GM08714 (cell line): ENCODE measurements at regions not wholly inside any gene's neighbourhood (a gene's known extent, or its start where the extent isn't known, plus 50 kb on each side); places are given as distances from the start of the nearest gene placed in this dataset.
A peak's percentile ranks its signal among the peaks of the same experiment; 100 is the strongest.

Source experiments
- H3K4me3 ChIP-seq: fragments of 200-500 bp; sonication (Bioruptor generic); 2 replicates; pipeline ENCODE4 v1.5.1; 2014; ENCODE audit warnings: mild to moderate bottlenecking, low read length, inconsistent platforms
- ZNF274 ChIP-seq: IDR thresholded peaks from 2 replicates; pipeline ENCODE4 v1.6.1; 2012; ENCODE audit warnings: mild to moderate bottlenecking, low read depth, low read length

GRCh38 chr6:27100921-27101320, 146.6 kb upstream of the PRSS16 start:
- TF ChIP-seq ZNF274 = no peak
- H3K4me3 ChIP-seq = no peak overlapping the region

DNA sequence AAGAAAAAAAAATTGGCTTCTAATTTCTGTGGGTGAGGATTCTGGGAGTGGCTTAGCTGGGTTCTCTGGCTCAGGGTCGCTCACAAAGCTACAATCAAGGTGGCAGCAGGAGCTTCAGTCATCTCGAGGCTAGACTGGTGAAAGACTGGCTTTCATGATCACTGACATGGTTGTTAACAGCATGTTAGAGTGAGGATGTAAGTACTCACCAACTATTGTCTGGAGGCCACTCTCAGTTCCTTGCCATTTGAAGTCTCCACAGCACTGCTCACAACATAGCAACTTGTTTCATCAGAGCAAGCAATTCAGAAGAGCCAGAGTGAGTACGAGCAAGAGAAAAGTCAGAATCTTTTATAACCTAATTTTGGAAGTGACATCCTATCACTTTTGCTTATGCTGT, 145.7 kb upstream of the PRSS16 start:
- H3K4me3 ChIP-seq = no peak overlapping the region
- TF ChIP-seq ZNF274 = no peak

DNA sequence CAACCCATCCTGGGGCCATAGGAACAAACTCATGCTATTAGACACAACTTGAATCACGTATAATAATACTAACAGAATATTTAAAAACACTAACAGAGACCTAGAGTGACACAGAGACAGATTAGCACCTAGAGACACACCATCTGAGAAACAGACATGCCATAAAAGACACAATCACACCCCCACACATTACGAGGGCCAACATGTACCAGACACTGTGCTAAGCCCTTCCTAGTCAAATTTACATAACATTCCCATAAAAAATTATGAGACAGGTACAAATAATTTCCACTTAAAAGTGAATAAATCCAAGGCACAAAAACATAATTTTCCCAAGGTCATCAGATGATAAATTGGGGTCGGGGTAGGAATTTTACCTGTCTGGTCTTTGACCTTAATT, 141.1 kb upstream of the PRSS16 start:
- no peak for TF ChIP-seq ZNF274
- no peak overlapping the region for H3K4me3 ChIP-seq

- TF ChIP-seq ZNF274 = no peak
- H3K4me3 ChIP-seq = no peak overlapping the region
Observed at GRCh38 chr6:27111743-27112142, 135.8 kb upstream of the PRSS16 start.

DNA sequence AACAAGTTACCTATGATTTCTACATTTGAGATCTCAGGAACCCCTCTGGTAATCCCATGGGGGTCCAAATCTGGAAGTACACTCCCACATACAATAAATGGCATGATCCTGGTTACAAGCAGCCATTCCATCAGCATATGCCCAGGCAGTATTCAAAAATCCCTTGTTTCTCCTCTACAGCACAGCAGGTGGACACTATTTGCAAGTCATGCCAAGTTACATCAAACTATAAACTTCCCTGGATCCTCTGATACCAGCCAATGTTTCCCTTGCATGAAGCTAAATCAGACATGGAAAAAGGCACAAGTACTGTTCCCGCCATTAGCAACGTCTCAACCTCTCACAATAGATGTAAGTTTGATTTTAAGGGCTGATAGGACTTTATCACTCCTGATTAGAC, 134.5 kb upstream of the PRSS16 start:
- no peak overlapping the region for H3K4me3 ChIP-seq
- TF ChIP-seq ZNF274 = no peak

DNA sequence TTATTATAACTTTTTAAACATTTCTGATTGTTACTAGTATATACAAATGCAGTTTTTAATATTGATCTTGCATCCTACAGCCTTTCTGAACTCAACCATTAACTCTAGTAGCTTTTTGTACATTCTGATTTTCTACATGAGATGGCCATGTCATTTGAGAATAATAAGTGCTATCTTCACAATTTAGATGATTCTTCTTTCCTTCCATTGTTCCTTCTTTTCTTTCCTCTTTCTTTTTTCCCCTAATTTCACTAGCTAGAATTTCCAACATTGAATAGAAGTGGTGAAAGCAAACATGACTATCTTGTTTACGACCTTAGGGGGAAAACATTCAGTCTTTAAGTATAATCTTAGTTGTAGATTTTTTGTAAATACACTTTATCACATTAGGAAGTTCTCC, 128.2 kb upstream of the PRSS16 start:
- no peak for TF ChIP-seq ZNF274
- no peak overlapping the region for H3K4me3 ChIP-seq

GRCh38 chr6:27119761-27120160, 127.7 kb upstream of the PRSS16 start:
- no peak for TF ChIP-seq ZNF274
- no peak overlapping the region for H3K4me3 ChIP-seq

DNA sequence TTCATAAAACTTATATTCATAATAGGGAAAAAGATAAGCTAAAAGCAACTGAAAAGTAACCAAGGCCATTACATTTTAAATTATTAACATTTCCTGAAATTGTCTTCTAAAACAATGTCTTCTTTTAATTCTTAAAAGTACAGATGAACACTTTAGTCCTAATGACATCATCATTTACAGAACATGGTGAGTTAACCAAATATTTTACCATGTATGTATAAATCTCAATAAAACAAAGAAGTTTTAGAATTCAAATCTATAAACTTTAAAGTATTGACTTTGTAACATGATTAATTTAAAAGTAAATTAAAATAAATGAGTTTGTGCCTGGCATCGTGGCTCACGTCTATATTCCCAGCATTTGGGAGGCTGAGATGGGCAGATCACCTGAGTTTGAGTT, 125.9 kb upstream of the PRSS16 start:
- TF ChIP-seq ZNF274 = no peak
- no peak overlapping the region for H3K4me3 ChIP-seq

DNA sequence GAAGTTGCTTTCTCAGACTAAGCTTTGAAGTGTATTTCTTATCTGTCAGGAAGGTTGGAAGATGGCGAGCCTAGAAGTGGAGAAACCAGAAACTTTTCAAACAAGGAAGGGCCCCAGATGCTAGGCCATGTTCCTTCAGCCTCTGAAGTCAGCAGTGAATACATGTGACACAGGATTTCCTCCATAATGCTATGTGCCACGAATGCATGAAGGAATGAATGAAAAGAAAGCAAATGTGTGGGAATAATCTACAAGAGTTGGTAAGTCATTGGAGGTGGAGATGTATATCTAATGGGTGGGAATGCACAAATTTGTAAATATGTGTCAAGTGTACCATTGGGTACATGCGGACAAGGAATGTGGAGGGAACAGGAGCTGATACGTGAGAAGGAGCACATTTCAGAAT, 123.2 kb upstream of the PRSS16 start:
- no peak overlapping the region for H3K4me3 ChIP-seq
- no peak for TF ChIP-seq ZNF274

DNA sequence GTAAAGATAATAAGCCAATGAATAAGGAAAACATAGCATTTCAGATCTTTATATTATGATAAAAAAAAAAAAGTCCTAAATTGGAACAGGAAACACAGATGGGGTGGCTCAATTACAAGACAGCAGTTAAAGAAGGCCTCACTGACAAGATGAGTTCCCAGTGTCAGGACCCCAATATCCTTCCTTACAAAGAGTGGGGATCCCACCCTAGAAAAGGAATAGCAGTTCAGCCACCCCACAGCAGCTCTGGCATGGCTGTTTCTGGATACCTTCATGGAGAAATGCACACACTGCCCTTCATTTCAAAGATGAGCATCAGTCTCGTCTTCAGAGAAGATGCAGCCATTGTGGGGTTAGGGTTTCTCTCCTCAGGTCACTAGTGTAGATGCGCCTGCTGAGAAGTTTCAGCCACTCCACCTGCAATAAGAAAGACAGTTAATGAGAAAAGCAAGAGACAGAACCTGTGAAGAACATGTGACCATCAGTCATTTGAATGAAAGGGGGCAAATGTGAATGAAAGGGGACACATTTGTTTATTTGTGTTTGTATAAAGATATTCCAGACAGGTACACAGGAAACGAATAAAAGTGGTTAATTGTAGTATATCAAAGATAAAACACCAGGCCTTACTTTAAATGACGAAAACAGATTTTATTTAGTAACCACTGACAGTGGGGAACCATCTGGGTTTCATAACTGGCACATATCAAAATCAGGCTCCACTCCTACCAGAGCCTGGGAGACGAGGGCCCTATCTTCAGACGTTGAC, 121.3 kb upstream of the PRSS16 start:
- H3K4me3 ChIP-seq = peak overlapping the region; percentile 54; the same call in 1 of the 2 replicates
- no peak for TF ChIP-seq ZNF274

GRCh38 chr6:27126815-27127537, 120.5 kb upstream of the PRSS16 start:
- no peak for TF ChIP-seq ZNF274
- peak overlapping the region; percentile 54 for H3K4me3 ChIP-seq

DNA sequence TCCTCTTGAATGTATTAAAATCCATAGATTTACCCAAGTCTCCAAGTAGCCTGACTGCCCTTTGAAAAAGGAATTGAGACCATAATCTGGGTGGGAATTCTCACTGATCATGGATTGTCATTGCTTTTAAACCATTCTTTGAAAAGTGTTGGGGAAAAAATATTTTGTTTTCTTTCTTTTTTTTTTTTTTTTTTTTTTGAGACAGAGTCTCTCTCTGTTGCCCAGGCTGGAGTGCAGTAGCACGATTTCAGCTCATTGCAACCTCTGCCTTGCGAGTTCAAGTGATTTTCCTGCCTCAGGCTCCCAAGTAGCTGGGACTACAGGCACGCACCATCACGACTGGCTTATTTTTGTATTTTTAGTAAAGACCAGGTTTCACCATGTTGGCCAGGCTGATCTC, 119.6 kb upstream of the PRSS16 start:
- peak overlapping the region; percentile 41 for H3K4me3 ChIP-seq

- TF ChIP-seq ZNF274 = no peak
- peak overlapping the region; percentile 41; the same call in 1 of the 2 replicates for H3K4me3 ChIP-seq
Observed at GRCh38 chr6:27128311-27129094, 119.0 kb upstream of the PRSS16 start.

GRCh38 chr6:27129095-27129815, 118.2 kb upstream of the PRSS16 start:
- 0 out of 2 replicates have a peak overlapping the region, but pooled peaks have one; percentile 97 for H3K4me3 ChIP-seq
- no peak for TF ChIP-seq ZNF274
